Transverse colon (tissue), 4 donors: ENCODE measurements at regions not wholly inside any gene's neighbourhood (a gene's known extent, or its start where the extent isn't known, plus 50 kb on each side); places are given as distances from the start of the nearest gene placed in this dataset.

ENCODE experiments used
- DNase-seq: peaks from one replicate; pipeline ENCODE4 v3.0.0-alpha.2; 2019
- H3K27ac ChIP-seq, 4 donors: fragments of 200-600 bp; sonication (generic); 2 replicates each; pipeline ENCODE4 v1.5.1; 2016 to 2018; ENCODE audit warnings: inconsistent platforms in 4 of 4
- H3K27me3 ChIP-seq: fragments of 200-600 bp; sonication (generic); 2 replicates; pipeline ENCODE4 v1.5.1; 2017; ENCODE audit warnings: inconsistent platforms
- H3K36me3 ChIP-seq, 4 donors: fragments of 200-600 bp; sonication (generic); 2 replicates each; pipeline ENCODE4 v1.5.1; 2017 to 2019; ENCODE audit warnings: inconsistent platforms in 4 of 4
- H3K4me1 ChIP-seq, 4 donors: fragments of 200-600 bp; sonication (generic); 2 replicates each; pipeline ENCODE4 v1.5.1; 2017 to 2020; ENCODE audit warnings: inconsistent platforms in 4 of 4
- H3K4me3 ChIP-seq, 4 donors: fragments of 200-600 bp; sonication (generic); 1 replicate in 1 of 4; 2 replicates in 3 of 4; pipeline versions ENCODE4 v1.5.1 to v1.6.1; 2017 to 2019; ENCODE audit warnings: inconsistent platforms in 4 of 4
- H3K9me3 ChIP-seq, 2 donors: fragments of 200-600 bp; sonication (generic); 2 replicates each; pipeline ENCODE4 v1.5.1; 2017 to 2019; ENCODE audit warnings: inconsistent platforms in 2 of 2
- EP300 ChIP-seq: sonication (generic); formaldehyde crosslinking; IDR thresholded peaks from one replicate; pipeline ENCODE4 v1.6.1; 2017; ENCODE audit warnings: antibody characterized with exemption, low read depth
- POLR2A ChIP-seq: fragments of 450-650 bp; IDR thresholded peaks from one replicate; pipeline ENCODE4 v1.6.1; 2016; ENCODE audit warnings: antibody characterized with exemption, mild to moderate bottlenecking, moderate library complexity
- POLR2AphosphoS5 ChIP-seq, 3 donors: sonication (generic); formaldehyde crosslinking; IDR thresholded peaks; one replicate each; pipeline ENCODE4 v1.6.1; 2016; ENCODE audit warnings: antibody characterized with exemption in 3 of 3
- WGBS, 2 donors: methylation state at CpG; one replicate each; pipeline ENCODE4 v1.1.5; 2018; ENCODE audit warnings: low coverage in 1 of 2; 5-methylcytosine and 5-hydroxymethylcytosine counted together
- in situ Hi-C, 4 donors: fragments of 200-750 bp; cut with MboI; loops; one replicate each; pipeline versions ENCODE4 v1.15.0 to v1.15.1; 2017; ENCODE audit warnings: low sequenced_read_pairs in 3 of 4, low pct_ligation_motif_present in 1 of 4, low pct_unique_long_range_greater_than_20kb in 1 of 4
- intact Hi-C: fragments of 100-400 bp; cut with DNase I; formaldehyde crosslinking; loops from one replicate; pipeline ENCODE4 v1.15.1; 2023; ENCODE audit warnings: low total_unique reads
- TF ChIP-seq, protein P1 (sequence below), 5 experiments: fragments of 200-600 bp in 3 of 5; fragments of 450-650 bp in 2 of 5; sonication (generic) in 3 of 5; IDR thresholded peaks; 1 replicate in 2 of 5; 2 replicates in 3 of 5; pipeline ENCODE4 v1.5.1; 2016 to 2017; ENCODE audit warnings: antibody characterized with exemption in 5 of 5, inconsistent platforms in 3 of 5, mild to moderate bottlenecking in 2 of 5, moderate library complexity in 1 of 5

DNA sequence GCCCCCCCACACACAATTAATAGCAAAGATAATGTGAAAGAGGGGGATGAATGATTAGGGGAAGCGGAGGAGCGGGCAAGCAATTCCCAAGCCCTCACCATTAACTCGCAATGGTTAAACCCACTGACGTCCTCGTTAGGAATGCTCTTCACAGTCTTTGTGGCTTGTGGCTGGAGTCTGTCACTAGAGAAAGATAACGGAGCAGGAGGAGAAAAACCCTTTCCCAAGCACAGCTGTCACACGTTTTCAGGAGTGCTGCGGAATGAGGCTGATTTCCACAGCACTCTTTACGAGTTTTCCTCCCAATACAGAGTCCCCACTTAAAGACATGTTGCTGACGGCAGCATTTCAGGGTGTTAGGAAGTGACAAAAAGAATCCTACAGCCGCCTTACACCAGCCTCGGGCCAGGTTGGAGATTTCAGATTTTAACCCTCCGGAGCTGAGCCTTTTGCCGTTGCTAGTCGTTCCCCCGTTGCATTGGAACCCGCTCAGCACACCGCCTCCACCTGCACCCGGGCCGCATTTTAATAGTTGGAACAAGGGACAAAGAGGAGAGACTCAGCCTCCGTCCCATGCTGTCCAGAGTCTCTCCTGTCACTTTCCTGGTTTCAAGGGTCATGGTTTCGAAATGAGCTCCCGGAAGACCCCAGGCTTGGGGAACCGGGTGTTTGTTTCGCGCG, 92.2 kb downstream of the GEMIN8 start:
- in situ Hi-C loops (no loop called here), intact Hi-C loops (no loop called here)
- no peak for DNase-seq
- Histone ChIP-seq H3K4me1 (peaks cover 0 to 17% (median 2%) of the 10 kb centered on the region in 4 donors), H3K9me3 (no peaks in the 10 kb centered on the region), H3K27ac (no peak overlapping the region), H3K4me3 (peak overlapping the region in 3 of 4 donors; percentile 38 to 60 (median 41)), H3K27me3 (peaks cover 13% of the 10 kb centered on the region), H3K36me3 (no peaks in the 10 kb centered on the region)
- TF ChIP-seq POLR2AphosphoS5 (IDR thresholded peaks at IDR 0.05) (no peak), EP300 (no peak), POLR2A (no peak)
- TF ChIP-seq, protein P1, sequence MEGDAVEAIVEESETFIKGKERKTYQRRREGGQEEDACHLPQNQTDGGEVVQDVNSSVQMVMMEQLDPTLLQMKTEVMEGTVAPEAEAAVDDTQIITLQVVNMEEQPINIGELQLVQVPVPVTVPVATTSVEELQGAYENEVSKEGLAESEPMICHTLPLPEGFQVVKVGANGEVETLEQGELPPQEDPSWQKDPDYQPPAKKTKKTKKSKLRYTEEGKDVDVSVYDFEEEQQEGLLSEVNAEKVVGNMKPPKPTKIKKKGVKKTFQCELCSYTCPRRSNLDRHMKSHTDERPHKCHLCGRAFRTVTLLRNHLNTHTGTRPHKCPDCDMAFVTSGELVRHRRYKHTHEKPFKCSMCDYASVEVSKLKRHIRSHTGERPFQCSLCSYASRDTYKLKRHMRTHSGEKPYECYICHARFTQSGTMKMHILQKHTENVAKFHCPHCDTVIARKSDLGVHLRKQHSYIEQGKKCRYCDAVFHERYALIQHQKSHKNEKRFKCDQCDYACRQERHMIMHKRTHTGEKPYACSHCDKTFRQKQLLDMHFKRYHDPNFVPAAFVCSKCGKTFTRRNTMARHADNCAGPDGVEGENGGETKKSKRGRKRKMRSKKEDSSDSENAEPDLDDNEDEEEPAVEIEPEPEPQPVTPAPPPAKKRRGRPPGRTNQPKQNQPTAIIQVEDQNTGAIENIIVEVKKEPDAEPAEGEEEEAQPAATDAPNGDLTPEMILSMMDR (IDR thresholded peaks at IDR 0.05): no peak
- WGBS, 2 donors: 15 to 22% methylated on average over 5 to 27 of the region's 27 CpGs

DNA sequence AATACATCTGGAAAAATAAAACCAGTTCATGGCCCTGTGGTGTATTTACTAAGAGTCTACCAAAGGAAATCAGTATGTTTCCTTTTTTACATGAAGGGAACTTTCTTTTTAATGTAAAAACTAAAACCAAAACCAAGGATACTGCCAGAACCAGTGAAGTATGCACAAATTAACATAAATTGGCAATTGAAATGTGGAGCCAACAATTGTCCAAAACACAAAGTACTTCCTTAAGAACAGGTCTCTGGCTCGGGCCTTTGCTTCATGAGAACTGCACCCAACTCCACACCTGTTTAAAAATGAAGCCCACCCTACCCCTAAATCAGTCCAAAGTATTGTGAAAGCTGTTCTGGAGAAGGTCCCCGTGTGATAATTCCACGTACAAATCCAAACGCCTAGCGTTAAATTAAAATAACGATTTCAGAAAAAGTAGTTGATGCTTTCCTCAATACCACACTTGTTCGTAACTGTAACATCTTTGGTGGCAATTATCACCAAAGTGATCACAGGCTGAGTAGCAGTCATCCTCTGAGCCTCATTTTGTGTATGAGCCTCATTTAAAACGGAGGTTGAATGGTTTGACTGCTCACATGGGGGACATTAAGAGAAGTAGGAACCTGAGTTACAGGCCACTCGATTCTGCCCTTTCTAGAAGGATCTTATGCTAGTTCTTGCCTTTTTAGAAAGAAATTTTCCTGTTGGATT, 93.0 kb downstream of the GEMIN8 start:
- no peak for DNase-seq
- intact Hi-C loops: no loop called here
- in situ Hi-C loops: no loop called here
- TF ChIP-seq, protein P1 (IDR thresholded peaks at IDR 0.05): no peak
- TF ChIP-seq POLR2AphosphoS5 (IDR thresholded peaks at IDR 0.05) (no peak), POLR2A (no peak), EP300 (no peak)
- 57 to 100% methylated on average over 2 to 9 of the region's 9 CpGs for WGBS, 2 donors
- H3K4me3 ChIP-seq: no peak overlapping the region
- no peak overlapping the region for H3K27ac ChIP-seq
- no peaks in the 10 kb centered on the region for H3K9me3 ChIP-seq
- H3K36me3 ChIP-seq: no peaks in the 10 kb centered on the region
- H3K27me3 ChIP-seq: peaks cover 13% of the 10 kb centered on the region
- H3K4me1 ChIP-seq: peaks cover 0 to 17% (median 2%) of the 10 kb centered on the region in 4 donors

DNA sequence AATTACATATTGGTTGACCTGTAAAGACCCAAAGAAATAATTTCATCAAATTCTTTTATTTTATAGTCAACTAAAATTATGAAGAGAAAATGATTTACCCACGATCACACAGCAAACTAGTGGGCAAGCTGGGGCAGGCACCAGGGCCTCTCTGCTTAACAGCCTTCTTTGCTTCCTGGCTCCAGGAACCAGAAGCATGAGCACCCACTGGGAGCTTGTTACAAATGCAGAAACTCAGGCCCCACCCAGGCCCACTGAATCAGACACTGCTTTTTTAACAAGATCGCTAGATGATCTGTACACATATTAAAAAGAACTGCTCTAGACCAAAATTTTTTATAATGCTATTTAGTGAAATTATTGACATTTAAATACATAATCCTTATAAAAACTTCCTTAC, 95.0 kb downstream of the GEMIN8 start:
- Histone ChIP-seq H3K4me1 (peaks cover 0 to 17% (median 2%) of the 10 kb centered on the region in 4 donors), H3K27me3 (peaks cover 13% of the 10 kb centered on the region), H3K9me3 (no peaks in the 10 kb centered on the region), H3K27ac (no peak overlapping the region), H3K36me3 (no peaks in the 10 kb centered on the region), H3K4me3 (no peak overlapping the region)
- no peak for TF ChIP-seq POLR2AphosphoS5 (IDR thresholded peaks at IDR 0.05)
- TF ChIP-seq EP300: no peak
- TF ChIP-seq POLR2A: no peak
- TF ChIP-seq, protein P1 (IDR thresholded peaks at IDR 0.05): no peak
- 72 to 90% methylated on average over 2 of the region's 2 CpGs for WGBS, 2 donors
- intact Hi-C loops: no loop called here
- in situ Hi-C loops: no loop called here
- no peak for DNase-seq

GRCh38 chrX:13933851-13934250, 95.8 kb downstream of the GEMIN8 start:
- Histone ChIP-seq H3K36me3 (no peaks in the 10 kb centered on the region), H3K9me3 (no peaks in the 10 kb centered on the region), H3K4me3 (no peak overlapping the region), H3K27me3 (peaks cover 8% of the 10 kb centered on the region), H3K27ac (no peak overlapping the region), H3K4me1 (peaks cover 0 to 17% (median 2%) of the 10 kb centered on the region in 4 donors)
- in situ Hi-C loops (no loop called here), intact Hi-C loops (no loop called here)
- no peak for TF ChIP-seq EP300
- no peak for TF ChIP-seq POLR2AphosphoS5 (IDR thresholded peaks at IDR 0.05)
- TF ChIP-seq, protein P1 (IDR thresholded peaks at IDR 0.05): no peak
- TF ChIP-seq POLR2A: no peak
- DNase-seq: no peak
- WGBS, 2 donors: 63 to 87% methylated on average over 3 to 7 of the region's 7 CpGs
